Astrocyte (in vitro differentiated cells and primary cell): ENCODE measurements at regions not wholly inside any gene's neighbourhood (a gene's known extent, or its start where the extent isn't known, plus 50 kb on each side); places are given as distances from the start of the nearest gene placed in this dataset.

ENCODE experiments used
- DNase-seq: peaks from one replicate; pipeline ENCODE4 v3.0.0-alpha.2; 2010; ENCODE audit warnings: low read depth
- FAIRE-seq: peaks from 2 replicates; lab custom pipeline; 2011; peaks lifted over from hg19 to GRCh38; lab: Jason Lieb, UNC
- H2AFZ ChIP-seq: 2 replicates; pipeline ENCODE4 v1.6.0; 2012; ENCODE audit warnings: low read depth, low read length, inconsistent platforms
- H3K27ac ChIP-seq: 2 replicates; pipeline ENCODE4 v1.5.1; 2011; ENCODE audit warnings: low read depth, low read length, inconsistent platforms
- H3K27me3 ChIP-seq: 2 replicates; pipeline ENCODE4 v1.6.0; 2011; ENCODE audit warnings: low read length, inconsistent platforms; ENCODE audit not compliant: insufficient read depth
- H3K36me3 ChIP-seq: 2 replicates; pipeline ENCODE4 v1.5.1; 2011; ENCODE audit warnings: low read length, inconsistent platforms; ENCODE audit not compliant: insufficient read depth
- H3K4me1 ChIP-seq: 2 replicates; pipeline ENCODE4 v1.5.1; 2011; ENCODE audit warnings: low read length, inconsistent platforms; ENCODE audit not compliant: insufficient read depth
- H3K4me2 ChIP-seq: 2 replicates; pipeline ENCODE4 v1.6.0; 2012; ENCODE audit warnings: low read length, inconsistent platforms
- H3K4me3 ChIP-seq: 2 replicates; pipeline ENCODE4 v1.5.1; 2011; ENCODE audit warnings: low read depth, mild to moderate bottlenecking, low read length, inconsistent platforms; ENCODE audit not compliant: insufficient read depth
- H3K79me2 ChIP-seq: 2 replicates; pipeline ENCODE4 v1.6.0; 2012; ENCODE audit warnings: mild to moderate bottlenecking, low read length, inconsistent platforms; ENCODE audit not compliant: insufficient read depth
- H3K9ac ChIP-seq: 2 replicates; pipeline ENCODE4 v1.6.0; 2012; ENCODE audit warnings: mild to moderate bottlenecking, low read length, inconsistent platforms
- H3K9me3 ChIP-seq: 2 replicates; pipeline ENCODE4 v1.5.1; 2012; ENCODE audit warnings: low read depth, mild to moderate bottlenecking, low read length, inconsistent platforms; ENCODE audit not compliant: insufficient read depth
- H4K20me1 ChIP-seq: 2 replicates; pipeline ENCODE4 v1.6.0; 2012; ENCODE audit warnings: low read length, inconsistent platforms; ENCODE audit not compliant: insufficient read depth
- H3K27ac Mint-ChIP-seq: one replicate; pipeline ENCODE4 v1.8.0; 2021; ENCODE audit warnings: mild to moderate bottlenecking, mixed read lengths; ENCODE audit not compliant: unreplicated experiment
- H3K27me3 Mint-ChIP-seq: one replicate; pipeline ENCODE4 v1.8.0; 2021; ENCODE audit warnings: low read depth, mixed read lengths; ENCODE audit not compliant: unreplicated experiment
- H3K36me3 Mint-ChIP-seq: one replicate; pipeline ENCODE4 v1.8.0; 2021; ENCODE audit warnings: low read depth, mixed read lengths; ENCODE audit not compliant: unreplicated experiment
- H3K4me1 Mint-ChIP-seq: one replicate; pipeline ENCODE4 v1.8.0; 2021; ENCODE audit warnings: low read depth, mixed read lengths; ENCODE audit not compliant: unreplicated experiment
- H3K4me3 Mint-ChIP-seq: one replicate; pipeline ENCODE4 v1.8.0; 2021; ENCODE audit warnings: mild to moderate bottlenecking, moderate library complexity, mixed read lengths; ENCODE audit not compliant: unreplicated experiment
- H3K9me3 Mint-ChIP-seq: one replicate; pipeline ENCODE4 v1.8.0; 2021; ENCODE audit warnings: mild to moderate bottlenecking, mixed read lengths; ENCODE audit not compliant: unreplicated experiment
- CTCF ChIP-seq: IDR thresholded peaks from 2 replicates; pipeline ENCODE4 v1.5.1; 2011; ENCODE audit warnings: low read depth, mild to moderate bottlenecking, inconsistent platforms, low read length, moderate library complexity; ENCODE audit not compliant: insufficient read depth
- EZH2 ChIP-seq: IDR thresholded peaks from 2 replicates; pipeline ENCODE4 v1.6.1; 2012; ENCODE audit warnings: mild to moderate bottlenecking, low read length, inconsistent platforms; ENCODE audit not compliant: insufficient read depth

GRCh38 chr2:81250270-81250669, 945.7 kb upstream of the LRRTM1 start:
- no peaks in the 10 kb centered on the region for H3K36me3 ChIP-seq
- no peaks in the 10 kb centered on the region for H3K27me3 Mint-ChIP-seq
- H3K4me3 ChIP-seq: no peak overlapping the region
- no peaks in the 10 kb centered on the region for H3K27me3 ChIP-seq
- H3K79me2 ChIP-seq: no peaks in the 10 kb centered on the region
- DNase-seq (no peak), FAIRE-seq (no peak)
- no peaks in the 10 kb centered on the region for H4K20me1 ChIP-seq
- TF ChIP-seq EZH2 (no peak), CTCF (no peak)
- no peak overlapping the region for H3K27ac Mint-ChIP-seq
- H3K4me2 ChIP-seq: no peak overlapping the region
- no peaks in the 10 kb centered on the region for H3K9me3 Mint-ChIP-seq
- H3K27ac ChIP-seq: no peak overlapping the region
- H3K4me1 ChIP-seq: no peaks in the 10 kb centered on the region
- no peak overlapping the region for H3K4me3 Mint-ChIP-seq
- H2AFZ ChIP-seq: no peak overlapping the region
- H3K36me3 Mint-ChIP-seq: no peaks in the 10 kb centered on the region
- no peaks in the 10 kb centered on the region for H3K4me1 Mint-ChIP-seq
- no peaks in the 10 kb centered on the region for H3K9me3 ChIP-seq
- no peak overlapping the region for H3K9ac ChIP-seq

GRCh38 chr2:81249152-81249551, 944.6 kb upstream of the LRRTM1 start:
- Histone ChIP-seq H3K9me3 (no peaks in the 10 kb centered on the region), H3K4me1 (no peaks in the 10 kb centered on the region), H3K4me3 (no peak overlapping the region), H3K36me3 (no peaks in the 10 kb centered on the region), H3K4me2 (no peak overlapping the region), H3K27ac (no peak overlapping the region), H4K20me1 (no peaks in the 10 kb centered on the region), H3K9ac (no peak overlapping the region), H2AFZ (no peak overlapping the region), H3K79me2 (no peaks in the 10 kb centered on the region), H3K27me3 (no peaks in the 10 kb centered on the region)
- Mint-ChIP-seq H3K27me3 (no peaks in the 10 kb centered on the region), H3K9me3 (no peaks in the 10 kb centered on the region), H3K36me3 (no peaks in the 10 kb centered on the region), H3K4me3 (no peak overlapping the region), H3K27ac (no peak overlapping the region), H3K4me1 (no peaks in the 10 kb centered on the region)
- no peak for TF ChIP-seq EZH2
- no peak for DNase-seq
- FAIRE-seq: no peak

- Histone ChIP-seq H2AFZ (no peak overlapping the region), H3K9me3 (no peaks in the 10 kb centered on the region), H3K4me1 (no peaks in the 10 kb centered on the region), H3K79me2 (no peaks in the 10 kb centered on the region), H3K4me3 (no peak overlapping the region), H3K36me3 (no peaks in the 10 kb centered on the region), H3K27me3 (no peaks in the 10 kb centered on the region), H3K4me2 (no peak overlapping the region), H3K27ac (no peak overlapping the region), H3K9ac (no peak overlapping the region), H4K20me1 (no peaks in the 10 kb centered on the region)
- Mint-ChIP-seq H3K9me3 (no peaks in the 10 kb centered on the region), H3K4me3 (no peak overlapping the region), H3K27ac (no peak overlapping the region), H3K4me1 (no peaks in the 10 kb centered on the region), H3K36me3 (no peaks in the 10 kb centered on the region), H3K27me3 (no peaks in the 10 kb centered on the region)
- FAIRE-seq: no peak
- no peak for TF ChIP-seq EZH2
- TF ChIP-seq CTCF: no peak
- no peak for DNase-seq
These were observed 943.1 kb upstream of the LRRTM1 start for GRCh38 chr2:81247648-81248047.
